HT-29 (cell line): ENCODE measurements at regions not wholly inside any gene's neighbourhood (a gene's known extent, or its start where the extent isn't known, plus 50 kb on each side); places are given as distances from the start of the nearest gene placed in this dataset.

Experiments
- DNase-seq: peaks from one replicate; pipeline ENCODE4 v3.0.0-alpha.2; 2015; ENCODE audit warnings: low spot score

DNA sequence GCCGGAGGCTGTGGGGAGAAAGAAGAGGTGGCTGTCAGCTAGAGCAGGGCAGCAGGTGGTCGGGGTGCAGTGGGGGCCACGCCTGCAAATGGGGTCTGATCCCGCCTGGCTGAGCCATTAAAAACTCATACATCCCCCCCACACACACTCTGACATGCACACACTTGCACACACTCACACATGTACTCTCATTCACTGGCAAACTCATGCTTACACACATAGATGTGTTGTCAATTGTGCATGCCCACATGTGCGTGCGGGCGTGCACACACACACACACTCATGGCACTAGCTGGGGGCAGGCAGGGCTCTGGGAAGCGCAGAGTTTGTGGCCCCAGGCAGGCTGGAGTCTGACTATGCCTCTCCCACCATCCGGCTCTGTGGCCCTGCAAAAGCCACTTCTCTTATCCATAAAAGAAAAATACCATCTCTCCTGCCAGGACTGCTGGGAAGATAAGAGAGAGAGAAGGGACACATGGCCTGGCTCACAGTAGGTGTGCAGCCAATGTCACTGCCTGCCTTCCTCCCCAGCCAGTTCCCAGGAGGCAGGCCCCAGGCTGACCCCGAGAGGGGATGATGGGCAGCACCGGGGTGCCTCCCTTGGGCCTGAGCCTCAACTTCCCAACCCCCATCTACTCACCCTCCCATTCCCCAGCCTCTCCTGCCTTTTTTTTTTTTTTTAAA lies 163.5 kb upstream of the LINGO1 start:
- DNase-seq = no peak

DNA sequence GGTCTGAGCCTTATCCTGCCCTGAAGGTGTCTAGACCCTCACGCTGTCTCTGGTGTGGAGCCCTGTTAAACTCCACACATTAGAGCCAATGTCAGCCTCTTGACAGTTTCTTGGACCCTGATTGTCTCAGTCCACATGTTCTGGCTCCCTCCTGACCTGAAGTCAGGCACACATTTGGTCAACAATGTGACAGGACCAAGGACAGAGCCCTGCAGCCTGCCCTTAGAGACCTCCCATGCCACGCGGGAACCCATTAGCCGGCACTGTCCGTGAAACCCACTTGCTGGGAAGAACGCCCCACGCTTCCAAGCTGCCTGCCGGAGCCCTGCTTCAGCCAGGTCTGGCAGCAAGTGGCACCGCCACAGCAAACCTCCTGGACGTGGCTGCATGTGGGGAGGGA lies 162.7 kb upstream of the LINGO1 start:
- no peak for DNase-seq

DNA sequence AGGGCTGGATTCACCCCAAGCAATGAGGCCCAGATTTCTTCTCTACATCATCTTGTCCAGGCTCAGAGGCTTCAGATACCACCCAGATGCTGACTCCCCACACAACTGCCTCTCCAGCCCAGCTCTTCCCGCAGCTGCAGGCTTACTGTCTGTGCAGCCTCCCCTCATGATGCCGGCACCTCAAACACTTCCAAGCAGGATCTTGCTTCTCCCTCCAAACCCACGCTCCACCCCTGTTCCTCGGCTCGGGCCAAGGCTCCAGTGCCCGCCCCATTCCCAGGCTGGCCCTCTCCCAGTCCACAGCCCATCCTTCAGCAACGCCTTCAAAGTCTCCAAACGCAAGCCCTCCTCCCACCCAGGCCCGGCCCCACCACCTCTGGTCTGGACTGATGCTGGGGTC lies 159.2 kb upstream of the LINGO1 start:
- no peak for DNase-seq

GRCh38 chr15:77790481-77790880 lies 157.8 kb upstream of the LINGO1 start:
- no peak for DNase-seq

DNA sequence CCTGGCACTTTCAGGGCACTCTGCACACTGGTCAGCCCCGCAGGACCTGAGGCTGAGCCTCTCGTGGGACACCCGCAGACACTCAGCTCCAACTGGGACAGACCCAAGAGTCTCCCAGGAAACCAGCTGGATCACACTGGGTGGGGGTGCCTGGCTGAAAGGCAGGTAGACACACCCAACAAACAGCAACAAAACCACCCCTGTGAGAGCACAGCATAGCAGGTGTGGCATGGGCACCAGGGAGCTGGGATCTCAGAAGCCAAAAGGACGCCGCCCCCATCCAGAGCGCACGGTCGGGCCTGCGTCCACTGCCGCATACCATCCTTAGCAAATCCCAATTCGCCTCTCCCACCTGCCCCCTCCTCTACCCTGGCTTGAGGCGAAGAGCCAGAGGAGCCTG lies 154.2 kb upstream of the LINGO1 start:
- DNase-seq = no peak

DNA sequence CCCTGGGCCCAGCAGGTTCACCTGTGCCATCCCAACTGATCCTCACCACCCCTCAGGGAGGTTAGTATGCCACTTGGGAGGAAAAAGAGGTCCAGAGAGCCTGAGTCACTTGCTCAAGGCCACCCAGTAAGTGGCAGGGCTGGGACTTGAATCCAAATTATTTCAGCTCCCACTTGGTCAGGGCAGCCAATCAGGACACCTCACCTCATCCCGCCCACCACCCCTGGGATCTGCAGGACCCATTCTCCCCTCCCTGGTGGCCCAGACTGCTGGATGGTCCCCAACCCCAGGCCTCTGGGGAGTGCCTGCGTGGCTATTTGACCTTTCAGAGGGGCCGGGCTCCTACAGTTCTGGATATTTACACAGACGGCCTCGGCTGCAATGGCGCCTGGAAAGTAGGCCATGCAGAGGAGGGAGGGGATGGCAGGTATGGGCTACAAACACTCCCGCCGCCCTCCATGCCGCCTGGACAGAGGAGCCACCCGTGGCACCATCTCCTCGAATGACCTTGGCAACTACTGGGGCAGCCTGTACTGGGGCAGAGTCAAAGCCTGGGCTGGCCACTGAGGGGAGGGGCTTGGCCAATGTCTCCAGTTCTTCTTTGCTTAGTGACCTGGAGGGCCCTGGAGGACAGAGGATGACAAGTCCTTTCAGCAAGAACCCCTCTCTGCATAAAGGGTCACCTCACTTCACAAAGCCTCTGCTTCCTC lies 153.6 kb upstream of the LINGO1 start:
- DNase-seq = no peak

DNA sequence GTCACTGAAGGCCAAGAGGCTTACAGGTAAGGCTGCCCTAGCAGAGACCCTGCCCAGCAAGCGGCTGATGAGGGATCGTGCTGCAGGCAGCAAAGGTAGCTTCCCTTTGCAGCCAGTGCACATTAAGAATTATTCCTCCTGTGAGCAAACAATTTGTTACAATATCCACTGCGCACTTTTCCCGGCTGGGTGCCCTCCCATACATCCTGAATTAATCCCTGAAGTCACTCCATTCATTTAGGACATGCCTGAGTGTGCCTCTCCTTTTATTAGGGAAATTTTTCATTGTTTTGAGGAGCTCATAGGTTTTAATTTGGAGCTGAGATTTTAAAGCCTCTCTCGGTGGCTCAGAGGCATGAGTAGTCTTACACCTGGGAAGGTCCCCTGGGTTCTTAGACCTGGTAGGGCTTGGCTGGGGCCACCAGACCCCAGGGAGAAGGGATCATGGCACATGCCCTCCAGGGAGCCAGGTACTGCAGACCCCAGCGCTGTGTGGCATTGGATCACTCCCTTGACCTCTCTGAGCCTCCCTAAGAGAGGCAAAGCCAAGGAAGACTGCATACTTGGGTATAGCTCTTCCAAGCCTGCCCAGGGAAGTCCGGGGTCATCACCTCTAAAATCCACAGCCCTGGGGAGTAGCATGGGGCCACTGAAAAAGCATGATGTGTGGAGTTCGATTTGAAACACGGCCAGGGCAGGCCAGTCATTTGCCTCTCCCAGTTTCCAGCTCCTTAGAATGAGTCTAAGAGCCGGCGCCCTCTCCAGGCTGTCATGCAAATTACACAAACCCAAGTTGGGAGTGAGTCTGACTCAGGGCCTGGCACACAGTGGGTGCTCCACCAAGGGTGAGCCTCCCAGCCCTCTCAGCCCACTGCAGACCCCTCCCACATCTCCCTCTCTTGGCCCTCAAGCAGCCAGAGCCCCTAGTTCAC lies 151.9 kb upstream of the LINGO1 start:
- DNase-seq = peak; percentile 41

- no peak for DNase-seq
These were observed 150.9 kb upstream of the LINGO1 start for GRCh38 chr15:77783636-77784035.

- DNase-seq = no peak
These were observed 150.0 kb upstream of the LINGO1 start for GRCh38 chr15:77782691-77783090.

DNA sequence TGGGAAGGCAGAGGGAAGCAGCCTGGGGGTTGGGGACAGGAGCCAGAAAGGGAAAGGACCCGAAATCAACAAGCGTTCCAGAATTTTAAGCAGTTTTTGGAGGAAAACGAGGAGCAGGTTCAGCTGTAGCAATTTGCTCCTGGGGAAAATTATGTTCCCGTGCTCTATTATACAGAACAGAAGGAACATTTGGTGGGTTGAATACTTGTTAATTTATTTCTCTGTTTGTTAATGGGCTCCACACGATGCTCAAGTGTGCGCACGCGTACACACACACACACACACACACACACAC lies 149.2 kb upstream of the LINGO1 start:
- no peak for DNase-seq

GRCh38 chr15:77781151-77781945 lies 148.6 kb upstream of the LINGO1 start:
- no peak for DNase-seq

DNA sequence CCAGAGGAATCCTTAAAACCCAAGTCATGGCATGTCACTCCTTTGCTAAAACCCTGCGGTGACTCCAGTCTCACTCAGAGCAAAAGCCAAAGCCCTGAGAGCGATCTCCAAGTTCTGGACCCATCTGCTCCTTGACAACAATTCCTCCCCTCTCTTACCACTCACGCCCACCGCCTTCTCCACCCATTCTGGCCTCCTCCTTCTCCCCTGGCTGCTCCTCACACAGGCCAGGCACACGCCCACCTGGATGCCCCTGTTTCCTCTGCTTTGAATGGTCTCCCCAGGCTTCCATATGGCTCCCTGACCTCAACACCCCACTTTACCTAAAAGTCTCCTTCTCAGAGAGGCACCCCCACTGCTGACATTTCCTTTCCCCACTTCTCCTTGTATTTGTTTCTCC lies 146.1 kb upstream of the LINGO1 start:
- DNase-seq = no peak

- no peak for DNase-seq
These were observed 143.1 kb upstream of the LINGO1 start for GRCh38 chr15:77775837-77776236.

GRCh38 chr15:77775373-77775772 lies 142.7 kb upstream of the LINGO1 start:
- DNase-seq = no peak

- no peak for DNase-seq
These were observed 141.6 kb upstream of the LINGO1 start for GRCh38 chr15:77774350-77774749.

DNA sequence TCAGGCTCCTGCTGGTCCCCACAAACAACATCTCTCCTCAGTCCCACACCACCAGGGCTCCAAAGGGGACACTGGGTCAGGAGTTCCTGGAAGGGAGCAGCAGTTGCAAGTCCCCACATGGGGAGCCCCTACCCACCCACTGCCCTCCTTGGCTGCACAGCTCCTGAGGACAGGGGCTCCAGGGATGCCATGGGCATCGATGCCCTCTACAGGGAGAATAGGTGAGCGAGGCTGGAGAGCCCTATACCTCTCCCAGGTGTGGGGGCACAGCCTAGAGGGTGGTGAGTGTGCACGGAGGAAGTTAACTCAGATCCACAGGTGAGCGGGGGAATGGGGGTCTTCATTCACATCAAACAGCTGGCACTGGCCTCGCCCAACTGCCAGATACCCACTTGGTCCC lies 141.2 kb upstream of the LINGO1 start:
- no peak for DNase-seq

- no peak for DNase-seq
These were observed 140.1 kb upstream of the LINGO1 start for GRCh38 chr15:77772641-77773402.

DNA sequence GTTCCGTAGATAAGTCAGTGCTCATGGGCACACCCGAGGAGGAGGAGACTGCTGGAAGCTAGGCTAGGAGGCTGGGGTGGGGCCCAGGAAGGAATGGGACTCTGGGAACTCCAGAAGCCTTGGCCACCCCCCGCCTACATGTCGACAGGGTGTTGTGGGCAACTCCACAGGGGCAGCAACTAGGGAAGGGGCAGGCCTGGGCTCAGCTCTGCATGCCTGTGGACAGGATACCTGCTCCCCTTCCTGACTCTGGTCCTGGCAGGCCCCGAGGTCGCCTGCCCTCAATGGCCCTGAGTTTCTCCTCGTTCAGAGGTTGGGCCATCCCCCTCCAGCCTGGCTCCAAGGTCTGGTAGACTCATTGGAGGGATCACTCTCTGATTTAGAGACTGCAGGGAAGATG lies 138.9 kb upstream of the LINGO1 start:
- no peak for DNase-seq

DNA sequence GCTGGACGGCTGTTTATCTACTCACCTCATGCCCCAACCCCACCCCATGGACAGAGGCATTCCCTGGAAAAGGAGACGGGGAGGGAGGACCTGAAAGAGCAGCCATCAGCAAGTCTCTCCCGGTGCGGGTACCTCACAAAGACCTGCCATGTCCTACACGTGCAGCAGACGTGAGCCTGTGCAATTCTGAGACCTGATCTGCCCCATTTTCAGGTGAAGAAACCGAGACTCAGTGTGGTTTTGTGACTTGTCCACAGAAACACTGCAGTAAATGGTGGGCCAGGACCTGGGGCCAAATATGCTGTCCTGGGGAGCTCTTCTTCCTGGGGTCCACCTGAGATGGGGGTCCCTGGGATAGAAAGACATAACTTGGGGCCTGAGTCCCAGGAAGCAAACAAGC lies 137.0 kb upstream of the LINGO1 start:
- DNase-seq = no peak

DNA sequence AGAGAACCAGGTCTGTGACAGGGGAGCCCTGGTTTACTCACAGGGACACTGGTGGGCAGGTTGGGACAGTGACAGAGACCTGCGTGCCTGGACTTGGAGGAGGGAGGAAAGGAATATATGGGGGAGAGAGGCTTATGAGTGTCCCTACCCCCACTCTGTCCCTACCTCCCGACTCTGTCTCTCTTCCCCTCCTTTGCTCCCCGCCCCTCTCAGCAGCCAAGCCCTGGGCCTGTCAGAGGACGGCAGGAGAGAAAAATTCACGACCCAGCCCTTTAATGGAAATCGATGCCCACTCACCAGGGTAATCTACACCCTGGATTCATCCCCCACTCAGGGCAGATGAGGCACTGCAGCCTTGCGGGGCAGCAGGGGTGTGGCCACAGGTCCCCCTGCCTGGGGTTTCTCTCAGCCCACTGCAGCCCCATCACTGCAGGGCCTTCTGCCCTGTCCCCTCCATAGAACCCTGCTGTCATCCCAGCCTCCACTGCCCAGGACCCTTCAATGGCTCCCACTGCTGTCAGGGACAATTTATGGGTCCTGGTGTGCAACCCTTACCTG lies 135.9 kb upstream of the LINGO1 start:
- no peak for DNase-seq

DNA sequence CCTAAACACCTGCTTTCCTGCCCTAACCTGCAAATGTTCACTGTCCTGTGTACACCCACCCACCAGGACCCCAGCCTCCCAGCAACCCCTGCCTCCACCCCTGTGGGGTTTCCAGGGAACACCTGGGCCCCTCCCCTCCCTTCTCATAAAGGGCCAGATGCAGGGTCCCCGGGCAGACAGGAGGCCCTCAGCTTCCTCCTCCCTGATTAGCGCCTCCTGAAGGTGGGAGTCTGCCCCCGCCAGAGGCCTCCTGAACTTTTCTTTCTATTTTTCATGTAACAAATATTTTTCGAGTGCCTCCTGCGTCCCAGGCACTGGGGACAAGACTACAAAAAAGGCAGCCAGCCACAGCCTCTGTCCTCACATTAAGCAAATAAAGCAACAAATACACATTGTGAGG lies 135.4 kb upstream of the LINGO1 start:
- no peak for DNase-seq
